Endothelial cell (in vitro differentiated cells): ENCODE measurements at regions not wholly inside any gene's neighbourhood (a gene's known extent, or its start where the extent isn't known, plus 50 kb on each side); places are given as distances from the start of the nearest gene placed in this dataset.

Experiments used
- DNase-seq: peaks from one replicate; pipeline ENCODE4 v3.0.0; 2021; ENCODE audit warnings: low spot score
- H3K27ac Mint-ChIP-seq: one replicate; pipeline ENCODE4 v1.8.0; 2021; ENCODE audit warnings: mixed read lengths, inconsistent platforms; ENCODE audit not compliant: unreplicated experiment
- H3K27me3 Mint-ChIP-seq: one replicate; pipeline ENCODE4 v1.8.0; 2021; ENCODE audit warnings: mild to moderate bottlenecking, moderate library complexity, mixed read lengths, inconsistent platforms; ENCODE audit not compliant: unreplicated experiment
- H3K36me3 Mint-ChIP-seq: one replicate; pipeline ENCODE4 v1.8.0; 2021; ENCODE audit warnings: mild to moderate bottlenecking, low read depth, mixed read lengths, inconsistent platforms; ENCODE audit not compliant: unreplicated experiment
- H3K4me1 Mint-ChIP-seq: one replicate; pipeline ENCODE4 v1.8.0; 2021; ENCODE audit warnings: mild to moderate bottlenecking, mixed read lengths, inconsistent platforms; ENCODE audit not compliant: unreplicated experiment
- H3K4me3 Mint-ChIP-seq: one replicate; pipeline ENCODE4 v1.8.0; 2021; ENCODE audit warnings: mild to moderate bottlenecking, mixed read lengths, inconsistent platforms; ENCODE audit not compliant: unreplicated experiment
- H3K9me3 Mint-ChIP-seq: one replicate; pipeline ENCODE4 v1.8.0; 2021; ENCODE audit warnings: mixed read lengths, inconsistent platforms; ENCODE audit not compliant: unreplicated experiment
- CTCF ChIP-seq: fragments of 200-600 bp; sonication (generic); IDR thresholded peaks from one replicate; pipeline ENCODE4 v1.5.0; 2021; ENCODE audit warnings: antibody characterized with exemption; ENCODE audit not compliant: unreplicated experiment

- Mint-ChIP-seq H3K4me1 (peaks cover 2% of the 10 kb centered on the region), H3K27me3 (no peaks in the 10 kb centered on the region), H3K4me3 (no peak overlapping the region), H3K27ac (no peak overlapping the region), H3K36me3 (no peaks in the 10 kb centered on the region), H3K9me3 (no peaks in the 10 kb centered on the region)
- no peak for TF ChIP-seq CTCF
- no peak for DNase-seq
Observed at GRCh38 chr13:21934284-21934683, 263.4 kb downstream of the FGF9 start.

GRCh38 chr13:21936674-21937073 is 265.8 kb downstream of the FGF9 start:
- peaks cover under 1% of the 10 kb centered on the region for H3K4me1 Mint-ChIP-seq
- no peak overlapping the region for H3K27ac Mint-ChIP-seq
- no peak for DNase-seq
- H3K4me3 Mint-ChIP-seq: no peak overlapping the region
- H3K36me3 Mint-ChIP-seq: no peaks in the 10 kb centered on the region
- no peaks in the 10 kb centered on the region for H3K9me3 Mint-ChIP-seq
- no peak for TF ChIP-seq CTCF
- H3K27me3 Mint-ChIP-seq: no peaks in the 10 kb centered on the region

GRCh38 chr13:21938168-21938567 is 267.3 kb downstream of the FGF9 start:
- no peak for TF ChIP-seq CTCF
- no peak overlapping the region for H3K27ac Mint-ChIP-seq
- H3K4me3 Mint-ChIP-seq: no peak overlapping the region
- no peaks in the 10 kb centered on the region for H3K9me3 Mint-ChIP-seq
- no peak for DNase-seq
- no peaks in the 10 kb centered on the region for H3K4me1 Mint-ChIP-seq
- H3K27me3 Mint-ChIP-seq: no peaks in the 10 kb centered on the region
- H3K36me3 Mint-ChIP-seq: no peaks in the 10 kb centered on the region

- no peaks in the 10 kb centered on the region for H3K4me1 Mint-ChIP-seq
- no peak overlapping the region for H3K4me3 Mint-ChIP-seq
- H3K27ac Mint-ChIP-seq: no peak overlapping the region
- TF ChIP-seq CTCF: no peak
- H3K27me3 Mint-ChIP-seq: no peaks in the 10 kb centered on the region
- no peaks in the 10 kb centered on the region for H3K9me3 Mint-ChIP-seq
- DNase-seq: no peak
- H3K36me3 Mint-ChIP-seq: no peaks in the 10 kb centered on the region
Observed at GRCh38 chr13:21938636-21939035, 267.8 kb downstream of the FGF9 start.

GRCh38 chr13:21942061-21942460 is 271.2 kb downstream of the FGF9 start:
- Mint-ChIP-seq H3K36me3 (peaks cover 8% of the 10 kb centered on the region), H3K9me3 (peaks cover 9% of the 10 kb centered on the region), H3K4me3 (no peak overlapping the region), H3K27ac (no peak overlapping the region), H3K4me1 (no peaks in the 10 kb centered on the region), H3K27me3 (no peaks in the 10 kb centered on the region)
- TF ChIP-seq CTCF: no peak
- DNase-seq: no peak
